ENCODE measurements at regions not wholly inside any gene's neighbourhood (a gene's known extent, or its start where the extent isn't known, plus 50 kb on each side); places are given as distances from the start of the nearest gene placed in this dataset.
"Not testable (repeated sequence)": the region's sequence is repeated elsewhere in the genome, so short reads cannot be mapped to it uniquely, and the experiment has no call there.

DNA sequence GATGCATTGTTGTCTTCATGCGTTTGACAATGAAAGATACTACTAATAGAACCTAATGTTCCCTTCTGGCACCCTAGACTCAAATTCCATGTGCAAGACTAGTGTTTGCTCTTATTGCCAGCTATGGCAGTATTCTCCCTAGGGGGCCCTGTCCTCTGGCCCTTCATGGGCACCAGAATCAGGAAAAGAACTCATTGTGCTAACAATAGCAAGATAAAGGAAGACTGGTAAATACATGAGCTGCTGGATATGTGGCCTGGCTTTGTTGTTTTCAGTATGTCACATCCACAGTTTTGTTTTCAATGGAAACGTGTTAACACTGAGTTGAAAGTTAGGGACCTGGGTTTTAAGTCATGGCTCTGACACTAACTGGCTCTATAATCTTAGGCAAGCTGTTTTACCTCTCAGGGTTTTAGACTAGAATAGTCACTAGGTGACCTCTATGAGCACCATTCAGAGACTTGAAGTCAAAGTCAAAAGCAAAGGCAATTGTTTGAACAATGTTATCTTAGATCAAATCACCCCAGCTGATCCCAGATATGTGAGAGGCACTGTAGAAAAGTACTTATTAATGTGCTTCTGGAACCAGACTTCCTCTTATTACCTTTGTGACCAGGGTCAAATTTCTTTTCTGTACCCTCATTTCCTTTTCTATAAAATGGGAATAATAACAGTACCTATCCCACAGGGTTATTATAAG is 253.7 kb upstream of the DIAPH2 start:
- DNase-seq (ENCODE audit: low spot score) = no peak

- DNase-seq (ENCODE audit: low spot score) = no peak
These were observed 252.0 kb upstream of the DIAPH2 start for GRCh38 chrX:96432647-96433046.

DNA sequence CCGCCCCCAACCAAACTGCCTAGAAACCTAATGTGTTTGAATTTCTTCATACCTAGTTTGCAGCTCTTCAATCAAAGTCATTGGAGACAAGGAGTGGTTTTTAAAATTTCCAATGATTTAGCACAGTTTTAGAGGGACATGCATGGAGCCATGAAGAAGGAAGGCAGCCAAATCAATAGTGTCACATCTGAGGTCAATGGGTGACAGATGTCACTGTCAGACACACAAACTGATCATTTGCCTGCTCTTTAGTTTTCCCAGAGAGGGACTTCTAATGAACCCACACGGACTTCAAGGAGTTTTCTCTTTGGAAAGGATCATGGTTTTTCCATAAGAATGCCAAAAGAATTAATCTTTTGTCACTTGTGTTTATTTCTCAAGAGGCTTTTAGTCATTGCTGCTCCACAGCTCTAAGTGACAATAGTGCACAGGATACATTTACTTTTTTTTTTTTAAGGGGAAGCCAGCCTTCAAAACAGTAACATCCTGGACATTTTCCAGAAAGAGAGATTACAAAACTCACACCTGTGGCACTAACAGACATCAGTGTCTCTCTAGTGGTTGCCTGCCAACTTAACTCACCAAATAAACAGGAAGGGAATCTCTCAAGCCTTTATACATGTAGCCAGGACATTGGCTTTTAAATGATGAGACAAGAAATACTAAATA is 251.1 kb upstream of the DIAPH2 start:
- DNase-seq (ENCODE audit: low spot score) = no peak

- DNase-seq (ENCODE audit: low spot score) = no peak
These were observed 249.1 kb upstream of the DIAPH2 start for GRCh38 chrX:96435378-96436035.

DNA sequence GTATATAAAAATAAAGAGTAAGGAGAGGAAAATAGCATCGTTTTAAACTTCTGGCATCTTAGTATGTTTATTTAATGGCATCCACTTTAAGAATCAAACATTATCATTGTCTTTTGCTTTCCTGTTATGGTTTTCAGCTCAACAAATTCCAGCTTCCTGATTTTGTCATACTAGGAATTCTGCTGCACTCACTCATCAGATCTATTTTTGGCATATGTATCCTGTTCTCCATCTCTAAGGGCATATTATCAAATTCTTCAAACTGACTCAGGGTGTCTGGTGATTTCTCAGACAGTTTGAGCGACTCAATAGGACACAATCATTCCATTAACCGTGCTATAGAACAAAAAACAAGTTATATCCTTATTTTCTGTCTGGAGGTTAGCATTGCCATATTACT is 248.5 kb upstream of the DIAPH2 start:
- no peak for DNase-seq (ENCODE audit: low spot score)

- no peak for DNase-seq (ENCODE audit: low spot score)
These were observed 245.8 kb upstream of the DIAPH2 start for GRCh38 chrX:96438803-96439202.

DNA sequence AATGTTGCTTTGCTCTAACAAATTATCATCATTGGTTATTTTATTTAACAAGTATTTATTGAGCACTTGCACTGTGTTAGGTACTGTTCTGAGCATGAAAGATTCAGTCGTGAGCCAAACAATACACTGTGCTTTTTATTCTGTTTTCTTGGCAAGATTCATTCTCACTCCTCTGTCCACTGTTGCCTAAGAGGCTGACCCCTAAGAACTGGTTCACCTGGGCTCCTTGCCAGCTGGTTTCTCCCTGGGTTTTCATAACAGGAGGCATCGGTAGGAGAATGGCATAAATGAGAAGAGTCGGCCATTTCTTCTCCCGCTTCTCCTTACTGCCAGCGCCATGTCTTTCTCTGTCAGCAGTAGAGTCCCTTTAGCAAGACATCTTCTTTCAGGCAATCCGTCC is 243.7 kb upstream of the DIAPH2 start:
- DNase-seq (ENCODE audit: low spot score) = no peak

DNA sequence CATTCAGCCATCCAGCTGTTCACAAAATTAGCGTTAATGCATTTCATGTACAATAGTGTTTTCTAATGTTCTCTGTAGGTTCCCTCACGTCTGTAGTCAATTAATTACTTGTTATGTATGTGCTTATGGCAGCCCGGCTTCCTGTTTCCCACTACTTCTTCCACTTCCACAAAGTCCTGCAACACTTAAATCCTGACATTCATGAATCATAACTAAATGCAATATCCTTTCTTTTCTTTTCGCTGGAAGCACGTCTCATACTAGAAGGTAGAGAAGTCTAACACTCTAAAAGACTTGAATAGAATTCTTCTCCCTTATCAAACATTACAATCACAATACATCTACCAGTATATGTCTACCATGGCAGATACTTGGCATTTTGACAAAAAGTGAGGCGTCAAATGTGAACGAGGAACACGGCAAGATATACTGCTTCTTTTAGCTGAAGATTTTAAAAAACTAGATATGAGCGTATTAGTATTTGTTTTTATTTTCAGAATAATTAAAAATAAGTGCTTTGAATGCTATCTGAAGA is 239.0 kb upstream of the DIAPH2 start:
- no peak for DNase-seq (ENCODE audit: low spot score)

DNA sequence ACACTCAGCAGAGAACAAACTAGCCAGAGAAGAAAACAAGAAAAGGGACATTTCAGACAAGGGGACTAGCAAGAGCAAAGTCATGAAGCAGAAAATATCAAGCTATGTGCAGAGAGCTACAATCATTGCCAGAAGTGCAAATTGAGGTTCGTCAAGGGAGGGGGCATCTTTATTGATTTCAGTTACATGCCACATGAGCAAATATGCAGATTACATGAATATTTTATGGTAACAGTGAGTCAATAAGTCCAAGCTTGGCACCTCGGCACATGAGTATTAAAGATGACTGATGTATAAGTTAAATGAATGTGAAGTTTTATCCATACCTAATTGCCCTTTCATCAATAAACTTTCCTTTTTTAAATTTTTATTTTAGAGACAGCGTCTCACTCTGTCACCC is 238.1 kb upstream of the DIAPH2 start:
- DNase-seq (ENCODE audit: low spot score) = no peak

DNA sequence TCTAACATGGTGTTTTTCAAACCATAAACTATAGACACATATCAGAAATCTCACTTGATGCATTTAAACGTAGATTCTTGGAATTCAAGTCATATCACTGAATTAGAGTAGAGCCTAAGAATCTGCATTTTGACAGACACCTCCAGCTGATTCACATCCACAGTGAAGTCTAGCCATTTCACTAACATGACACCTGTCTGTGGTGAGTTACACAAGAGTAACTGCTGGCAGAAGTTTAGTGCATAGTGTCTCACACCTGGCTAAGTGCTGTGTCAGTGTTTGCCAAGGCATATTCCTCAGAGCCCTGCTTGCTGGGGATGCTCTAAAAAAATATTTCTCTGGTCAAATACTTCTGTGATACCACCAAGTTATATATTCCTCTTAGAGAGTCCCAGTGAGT is 237.5 kb upstream of the DIAPH2 start:
- DNase-seq (ENCODE audit: low spot score) = no peak

DNA sequence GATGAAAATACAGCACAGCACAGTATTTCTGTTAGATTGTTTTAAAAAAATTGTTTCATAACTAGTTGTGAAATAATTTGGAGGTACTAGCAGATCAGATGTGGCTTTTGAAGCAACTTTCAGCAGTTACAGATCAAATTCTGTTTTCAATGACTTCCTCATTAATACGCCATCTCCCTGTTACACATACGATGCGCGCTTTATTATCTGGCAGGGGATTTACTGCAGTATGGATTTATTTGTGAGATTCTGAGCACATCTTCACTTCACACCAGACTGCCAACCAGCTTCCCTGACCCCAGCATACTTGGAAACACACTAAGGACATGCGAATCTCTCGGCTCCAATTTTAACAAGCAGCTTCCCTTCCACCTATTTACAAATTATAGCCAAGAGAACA is 235.5 kb upstream of the DIAPH2 start:
- DNase-seq (ENCODE audit: low spot score) = no peak

- no peak for DNase-seq (ENCODE audit: low spot score)
These were observed 234.7 kb upstream of the DIAPH2 start for GRCh38 chrX:96449896-96450295.

DNA sequence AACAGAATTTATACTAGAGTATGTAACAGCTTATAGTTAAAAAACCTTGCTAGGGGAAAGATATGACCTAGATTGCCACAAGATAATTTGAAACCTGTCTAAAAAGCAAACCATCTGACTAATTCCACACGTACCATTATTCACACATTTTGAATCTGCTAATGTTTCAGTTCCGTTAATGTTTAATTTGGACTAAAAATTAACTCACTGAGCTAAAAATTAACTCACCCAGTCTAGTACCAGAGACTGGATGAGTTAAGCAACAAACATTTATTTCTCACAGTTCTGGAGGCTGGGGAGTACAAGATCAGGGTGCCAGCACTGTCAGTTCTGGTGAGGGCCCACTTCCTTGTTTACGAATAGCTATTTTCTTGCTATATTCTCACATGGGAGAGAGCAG is 231.5 kb upstream of the DIAPH2 start:
- no peak for DNase-seq (ENCODE audit: low spot score)

- DNase-seq (ENCODE audit: low spot score) = no peak
These were observed 229.6 kb upstream of the DIAPH2 start for GRCh38 chrX:96455078-96455477.

DNA sequence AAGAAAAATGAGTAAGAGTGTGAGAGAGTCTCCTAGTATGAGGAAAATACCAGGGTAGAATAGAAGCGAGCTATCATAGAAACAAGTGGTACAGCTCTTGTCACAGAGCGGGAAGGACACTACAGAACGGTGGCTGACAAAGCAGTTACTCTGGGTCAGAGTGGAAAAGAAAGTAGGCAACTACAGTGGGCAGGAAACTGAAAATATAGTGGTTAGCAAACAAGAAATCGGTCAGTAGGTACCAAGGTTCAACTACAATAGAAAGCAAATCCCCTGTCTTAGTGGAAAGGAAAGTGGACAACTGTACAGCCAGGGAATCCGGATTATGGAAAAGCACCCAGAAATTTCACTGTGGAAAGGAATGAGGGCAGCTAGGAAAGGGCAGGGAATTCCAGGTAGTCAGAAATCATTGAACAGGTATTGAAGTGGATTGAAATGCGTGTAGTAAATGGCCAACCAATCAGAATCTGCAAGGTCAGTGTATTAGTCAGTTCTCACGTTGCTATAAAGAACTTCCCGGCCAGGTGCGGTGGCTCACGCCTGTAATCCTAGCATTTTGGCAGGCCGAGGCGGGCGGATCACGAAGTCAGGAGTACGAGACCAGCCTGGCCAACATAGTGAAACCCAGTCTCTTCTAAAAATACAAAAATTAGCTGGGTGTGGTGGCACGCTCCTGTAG is 219.6 kb upstream of the DIAPH2 start:
- DNase-seq (ENCODE audit: low spot score) = no peak

GRCh38 chrX:96474029-96474740 is 210.5 kb upstream of the DIAPH2 start:
- no peak for DNase-seq (ENCODE audit: low spot score)

- DNase-seq (ENCODE audit: low spot score) = no peak
These were observed 209.9 kb upstream of the DIAPH2 start for GRCh38 chrX:96474741-96475125.

DNA sequence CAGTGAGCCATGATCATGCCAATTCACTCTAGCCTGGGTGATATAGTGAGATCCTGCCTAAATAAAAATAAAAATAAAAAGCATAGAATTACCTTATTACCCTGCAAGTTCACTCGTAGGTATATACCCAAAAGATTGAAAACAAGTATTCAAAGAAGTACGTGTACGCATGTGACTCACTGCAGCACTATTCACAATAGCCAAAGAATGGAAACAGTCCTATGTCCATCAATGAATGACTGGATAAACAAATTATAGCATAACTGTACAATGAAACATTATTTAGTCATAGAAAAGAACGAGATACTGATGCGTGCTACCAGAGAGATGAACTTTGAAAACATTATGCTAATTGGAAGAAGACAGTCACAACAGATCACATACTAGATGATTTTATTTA is 204.6 kb upstream of the DIAPH2 start:
- no peak for DNase-seq (ENCODE audit: low spot score)

- DNase-seq (ENCODE audit: low spot score) = no peak
These were observed 202.8 kb upstream of the DIAPH2 start for GRCh38 chrX:96481831-96482230.

- DNase-seq (ENCODE audit: low spot score) = no peak
These were observed 200.9 kb upstream of the DIAPH2 start for GRCh38 chrX:96483647-96484160.

DNA sequence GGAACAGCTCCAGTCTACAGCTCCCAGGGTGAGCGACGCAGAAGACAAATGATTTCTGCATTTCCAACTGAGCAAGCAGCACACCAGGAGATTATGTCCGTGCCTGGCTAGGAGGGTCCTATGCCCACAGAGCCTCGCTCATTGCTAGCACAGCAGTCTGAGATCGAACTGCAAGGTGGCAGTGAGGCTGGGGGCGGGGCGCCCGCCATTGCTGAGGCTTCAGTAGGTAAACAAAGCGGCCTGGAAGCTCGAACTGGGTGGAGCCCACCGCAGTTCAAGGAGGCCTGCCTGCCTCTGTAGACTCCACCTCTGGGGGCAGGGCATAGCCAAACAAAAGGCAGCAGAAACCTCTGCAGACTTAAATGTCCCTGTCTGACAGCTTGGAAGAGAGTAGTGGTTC is 198.0 kb upstream of the DIAPH2 start:
- DNase-seq (ENCODE audit: low spot score) = not testable (repeated sequence)

GRCh38 chrX:96502507-96502906 is 182.1 kb upstream of the DIAPH2 start:
- no peak for DNase-seq (ENCODE audit: low spot score)
